EH (cell line): ENCODE measurements at regions not wholly inside any gene's neighbourhood (a gene's known extent, or its start where the extent isn't known, plus 50 kb on each side); places are given as distances from the start of the nearest gene placed in this dataset.
"Not testable (repeated sequence)": the region's sequence is repeated elsewhere in the genome, so short reads cannot be mapped to it uniquely, and the experiment has no call there.

Source experiments
- DNase-seq: peaks from one replicate; pipeline ENCODE4 v3.0.0-alpha.2; 2015; ENCODE audit warnings: low read depth

GRCh38 chr6:56806368-56806767 is 148.5 kb upstream of the BEND6 start:
- no peak for DNase-seq

GRCh38 chr6:56804996-56805395 is 149.9 kb upstream of the BEND6 start:
- DNase-seq, result peak; percentile 66

GRCh38 chr6:56803594-56803993 is 151.3 kb upstream of the BEND6 start:
- peak; percentile 90 for DNase-seq

GRCh38 chr6:56802584-56802983 is 152.3 kb upstream of the BEND6 start:
- peak; percentile 86 for DNase-seq

DNA sequence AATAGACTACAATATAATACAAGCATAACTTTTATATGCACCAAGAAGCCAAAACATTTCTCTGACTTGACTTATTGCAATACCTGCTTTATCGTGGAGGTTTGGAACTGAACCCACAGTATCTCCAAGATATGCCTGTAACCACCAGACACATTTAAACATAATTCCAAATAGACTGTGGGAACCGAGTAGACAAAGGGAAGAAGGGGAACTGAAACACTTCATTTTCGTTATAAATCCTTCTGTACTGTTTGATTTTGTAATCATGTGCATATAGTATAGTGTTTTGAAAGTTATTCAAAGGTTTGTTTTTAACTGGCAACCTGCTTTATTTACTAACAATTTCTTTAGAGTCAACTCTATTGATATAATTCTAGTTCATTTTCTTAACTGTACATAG is 154.9 kb upstream of the BEND6 start:
- DNase-seq, result no peak

GRCh38 chr6:56798163-56798562 is 155.5 kb upstream of the DST start:
- peak; percentile 96 for DNase-seq

- peak; percentile 75 for DNase-seq
Observed at GRCh38 chr6:56796196-56796532, 153.5 kb upstream of the DST start.

- no peak for DNase-seq
Observed at GRCh38 chr6:56795466-56796195, 152.9 kb upstream of the DST start.

DNA sequence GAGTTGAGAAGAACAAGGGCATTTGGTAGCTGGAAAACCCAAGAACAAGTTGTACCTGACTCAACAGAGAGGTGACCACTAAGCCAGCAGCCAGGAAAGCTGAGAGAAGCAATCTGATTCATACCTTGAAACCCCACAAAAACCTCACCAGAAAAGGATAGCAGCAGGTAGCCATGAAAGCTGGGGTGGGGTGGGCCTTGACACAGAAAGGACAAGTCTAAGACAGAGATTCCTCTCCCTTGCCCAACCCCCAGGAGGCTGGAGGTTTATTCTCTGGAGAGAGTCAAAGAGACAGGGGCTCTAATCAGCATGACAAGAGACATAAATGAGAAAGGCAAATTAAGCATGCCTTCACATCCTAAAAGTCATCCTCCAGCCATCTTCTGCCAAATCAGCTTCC is 151.7 kb upstream of the DST start:
- no peak for DNase-seq

GRCh38 chr6:56793938-56794337 is 151.2 kb upstream of the DST start:
- no peak for DNase-seq

GRCh38 chr6:56790414-56790813 is 147.7 kb upstream of the DST start:
- no peak for DNase-seq

GRCh38 chr6:56789879-56790278 is 147.2 kb upstream of the DST start:
- DNase-seq, result no peak

DNA sequence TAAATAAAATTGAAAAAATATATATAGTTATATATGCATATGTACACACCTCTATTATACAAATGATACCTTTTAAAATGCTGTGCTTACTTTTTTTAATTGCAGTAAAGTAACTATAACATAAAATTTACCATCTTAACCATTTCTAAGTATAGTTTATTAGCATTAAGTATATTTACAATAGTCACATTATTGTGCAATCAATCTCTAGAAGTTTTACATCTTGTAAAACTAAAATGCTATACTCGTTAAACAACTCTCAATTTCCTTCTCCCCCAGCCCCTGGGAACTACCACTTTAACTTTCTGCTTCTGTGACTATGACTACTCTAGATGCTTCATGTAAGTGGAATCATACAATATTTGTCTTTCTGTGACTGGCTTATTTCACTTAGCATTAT is 146.7 kb upstream of the DST start:
- DNase-seq, result no peak

DNA sequence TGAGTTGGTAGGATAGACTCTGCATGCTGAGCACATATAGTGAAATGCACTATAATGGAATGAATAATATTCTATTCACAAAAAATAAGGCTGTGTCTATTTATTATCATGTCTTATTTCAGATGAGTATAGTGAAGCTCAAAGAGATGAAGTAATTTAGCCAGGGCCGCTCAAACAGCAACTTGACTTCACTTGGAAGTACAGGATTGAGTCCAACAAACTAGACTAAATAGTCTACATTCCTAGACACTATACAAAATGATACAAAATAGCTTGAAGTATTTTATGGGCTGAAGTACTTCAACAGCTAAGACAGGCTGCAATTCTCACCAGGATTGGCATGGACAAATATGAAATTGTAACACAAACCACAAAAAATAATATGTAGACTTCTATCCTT is 144.5 kb upstream of the DST start:
- DNase-seq, result peak; percentile 80

GRCh38 chr6:56786256-56786655 is 143.6 kb upstream of the DST start:
- DNase-seq, result no peak

GRCh38 chr6:56785536-56785935 is 142.8 kb upstream of the DST start:
- DNase-seq, result not testable (repeated sequence)

- not testable (repeated sequence) for DNase-seq
Observed at GRCh38 chr6:56780109-56780508, 137.4 kb upstream of the DST start.

DNA sequence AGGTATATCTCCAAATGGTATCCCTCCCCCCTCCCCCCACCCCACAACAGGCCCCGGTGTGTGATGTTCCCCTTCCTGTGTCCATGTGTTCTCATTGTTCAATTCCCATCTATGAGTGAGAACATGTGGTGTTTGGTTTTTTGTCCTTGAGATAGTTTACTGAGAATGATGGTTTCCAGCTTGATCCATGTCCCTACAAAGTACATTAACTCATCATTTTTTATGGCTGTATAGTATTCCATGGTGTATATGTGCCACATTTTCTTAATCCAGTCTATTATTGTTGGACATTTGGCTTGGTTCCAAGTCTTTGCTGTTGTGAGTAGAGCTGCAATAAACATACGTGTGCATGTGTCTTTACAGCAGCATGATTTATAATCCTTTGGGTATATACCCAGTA is 135.8 kb upstream of the DST start:
- not testable (repeated sequence) for DNase-seq

DNA sequence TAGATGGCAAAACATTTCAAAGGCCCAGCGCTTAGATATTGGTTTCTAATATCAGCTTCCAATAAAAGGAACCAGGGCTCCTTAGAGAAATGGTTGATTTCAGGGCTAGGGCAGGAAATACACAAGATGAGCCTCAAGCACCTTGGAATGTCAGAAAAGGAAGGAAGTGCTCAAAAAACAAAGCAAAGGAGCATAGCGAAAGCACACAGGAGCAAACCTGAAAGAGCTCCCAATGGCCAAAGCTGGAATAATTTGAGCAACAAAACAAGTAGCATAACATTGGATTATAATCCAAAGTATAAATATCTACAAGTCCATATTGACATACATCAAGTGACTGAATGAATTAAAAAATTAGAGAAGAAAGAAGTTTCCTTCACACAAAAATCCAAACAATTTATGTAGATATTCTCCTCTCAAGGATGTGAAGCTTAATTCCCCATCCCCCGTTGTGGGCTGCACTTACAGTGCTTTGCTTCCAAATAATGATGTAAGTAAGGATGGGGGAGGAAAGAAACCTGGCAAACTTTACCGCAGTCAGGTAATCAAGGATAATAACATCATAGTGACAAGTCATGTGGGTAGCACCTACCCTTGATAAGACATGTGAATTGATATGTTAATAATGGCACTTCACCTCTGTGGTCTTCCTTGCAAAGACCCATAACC is 132.9 kb upstream of the DST start:
- DNase-seq, result no peak

DNA sequence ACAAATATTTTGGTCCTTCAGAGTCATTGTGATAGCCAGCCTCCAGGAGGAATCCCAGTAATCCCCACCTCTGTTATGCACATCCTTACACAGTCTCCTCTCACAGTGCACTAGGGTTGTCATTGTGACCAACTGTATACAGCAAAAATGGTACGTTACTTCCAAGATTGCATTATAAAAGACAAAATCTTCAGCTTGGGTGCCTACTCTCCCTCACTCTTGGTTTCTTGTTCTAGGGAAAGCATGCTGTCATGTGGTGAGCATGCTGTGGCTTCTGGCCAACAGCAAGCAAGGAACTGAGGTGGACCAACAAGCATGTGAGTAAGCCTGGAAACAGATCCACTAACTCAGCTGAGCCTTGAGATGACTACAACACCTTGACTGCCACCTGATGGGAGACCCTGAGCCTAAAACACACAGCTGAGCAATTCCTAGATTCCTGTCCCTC is 130.1 kb upstream of the DST start:
- DNase-seq, result peak; percentile 78

- no peak for DNase-seq
Observed at GRCh38 chr6:56771929-56772607, 129.4 kb upstream of the DST start.

- DNase-seq, result peak; percentile 61
Observed at GRCh38 chr6:56771189-56771588, 128.5 kb upstream of the DST start.

DNA sequence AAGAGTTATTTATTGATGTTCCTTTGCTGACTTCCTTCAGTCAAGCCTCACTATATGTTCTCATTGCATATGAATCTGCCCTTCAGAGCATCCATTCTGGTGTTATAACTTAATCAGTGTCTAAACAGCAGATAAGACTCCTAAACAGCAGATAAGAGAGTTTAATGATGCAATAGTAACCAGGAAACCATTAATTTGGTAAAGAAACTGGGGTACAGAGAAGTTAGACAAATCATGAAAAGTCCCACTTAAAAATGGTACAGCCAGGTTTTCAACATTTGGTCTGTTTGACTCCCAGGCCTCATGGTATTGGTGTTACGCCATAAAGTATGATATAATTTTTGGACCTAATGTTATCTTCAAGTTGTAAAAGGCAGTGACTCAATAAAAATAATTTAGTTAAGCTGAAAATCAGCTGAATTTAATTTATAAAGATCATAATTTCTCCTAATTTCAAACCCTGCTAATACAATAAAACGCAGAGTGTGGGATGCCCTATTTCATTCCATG is 127.4 kb upstream of the DST start:
- no peak for DNase-seq
